ENCODE measurements at regions not wholly inside any gene's neighbourhood (a gene's known extent, or its start where the extent isn't known, plus 50 kb on each side); places are given as distances from the start of the nearest gene placed in this dataset.

- intact Hi-C loops (cut with DNase I): no loop called here
- H3K27ac ChIP-seq: no peak overlapping the region
- H3K9me3 ChIP-seq: peaks cover 0 to 6% (median 0%) of the 10 kb centered on the region in 12 donors
- ATAC-seq (no peak), DNase-seq (no peak)
- 85 to 95% (median 86%) methylated on average over 6 of the region's 6 CpGs for WGBS, 4 donors
- TF ChIP-seq POLR2A (IDR thresholded peaks at IDR 0.05) (no peak), CTCF (IDR thresholded peaks at IDR 0.05) (no peak)
- peaks cover 0 to 10% (median 1%) of the 10 kb centered on the region in 9 donors for H3K27me3 ChIP-seq
- no peaks in the 10 kb centered on the region for H3K36me3 ChIP-seq
- no peak overlapping the region for H3K4me3 ChIP-seq
- H3K4me1 ChIP-seq: no peaks in the 10 kb centered on the region
Measured at GRCh38 chr22:47805394-47805935, 1043.0 kb downstream of the TBC1D22A start.

- peaks cover 0 to 9% (median 0%) of the 10 kb centered on the region in 9 donors for H3K27me3 ChIP-seq
- no peak for DNase-seq
- WGBS, 4 donors: 65 to 79% (median 73%) methylated on average over 6 of the region's 6 CpGs
Measured at GRCh38 chr22:47804281-47804680, 1041.8 kb downstream of the TBC1D22A start.

GRCh38 chr22:47802421-47802820, 1040.0 kb downstream of the TBC1D22A start:
- H3K4me3 ChIP-seq: no peak overlapping the region
- ATAC-seq (no peak), DNase-seq (no peak)
- no peak overlapping the region for H3K27ac ChIP-seq
- peaks cover 0 to 24% (median 4%) of the 10 kb centered on the region in 12 donors for H3K9me3 ChIP-seq
- H3K36me3 ChIP-seq: no peaks in the 10 kb centered on the region
- 71 to 81% (median 75%) methylated on average over 8 to 14 of the region's 14 CpGs for WGBS, 4 donors
- TF ChIP-seq POLR2A (IDR thresholded peaks at IDR 0.05): no peak
- no peak for TF ChIP-seq CTCF (IDR thresholded peaks at IDR 0.05)
- intact Hi-C loops (cut with DNase I): no loop called here
- H3K4me1 ChIP-seq: no peaks in the 10 kb centered on the region
- H3K27me3 ChIP-seq: peaks cover 0 to 9% (median 0%) of the 10 kb centered on the region in 9 donors

More at GRCh38 chr22:47804281-47804680, 1041.8 kb downstream of the TBC1D22A start:
- TF ChIP-seq CTCF (IDR thresholded peaks at IDR 0.05): no peak
- TF ChIP-seq POLR2A (IDR thresholded peaks at IDR 0.05): no peak
- Histone ChIP-seq H3K27ac (no peak overlapping the region), H3K9me3 (peaks cover 0 to 13% (median 4%) of the 10 kb centered on the region in 12 donors), H3K4me3 (no peak overlapping the region), H3K36me3 (no peaks in the 10 kb centered on the region), H3K4me1 (no peaks in the 10 kb centered on the region)
- intact Hi-C loops (cut with DNase I): no loop called here
- no peak for ATAC-seq

GRCh38 chr22:47801541-47802245, 1039.2 kb downstream of the TBC1D22A start:
- intact Hi-C loops (cut with DNase I): no loop called here
- ATAC-seq (no peak), DNase-seq (no peak)
- no peaks in the 10 kb centered on the region for H3K4me1 ChIP-seq
- H3K4me3 ChIP-seq: no peak overlapping the region
- H3K27ac ChIP-seq: no peak overlapping the region
- TF ChIP-seq POLR2A (IDR thresholded peaks at IDR 0.05): no peak
- no peak for TF ChIP-seq CTCF (IDR thresholded peaks at IDR 0.05)
- 84 to 89% (median 87%) methylated on average over 9 to 11 of the region's 11 CpGs for WGBS, 4 donors
- peaks cover 0 to 9% (median 0%) of the 10 kb centered on the region in 9 donors for H3K27me3 ChIP-seq
- peaks cover 0 to 24% (median 4%) of the 10 kb centered on the region in 12 donors for H3K9me3 ChIP-seq
- H3K36me3 ChIP-seq: no peaks in the 10 kb centered on the region

Data from heart left ventricle (tissue), 16 donors.